OCI-LY1 (cell line): ENCODE measurements at regions not wholly inside any gene's neighbourhood (a gene's known extent, or its start where the extent isn't known, plus 50 kb on each side); places are given as distances from the start of the nearest gene placed in this dataset.

Experiments used
- CTCF ChIP-seq: fragments of 200-600 bp; sonication (generic), shearing (Covaris generic); IDR thresholded peaks from 2 replicates; pipeline ENCODE4 v1.5.1; 2017; ENCODE audit warnings: mild to moderate bottlenecking, antibody characterized with exemption, low read length, moderate library complexity, mixed read lengths
- EZH2 ChIP-seq: fragments of 200-600 bp; sonication (generic), shearing (Covaris generic); IDR thresholded peaks from 2 replicates; pipeline ENCODE4 v1.8.0; 2017; ENCODE audit warnings: borderline replicate concordance, mixed run types, mild to moderate bottlenecking, antibody characterized with exemption, low read length, moderate library complexity, mixed read lengths

DNA sequence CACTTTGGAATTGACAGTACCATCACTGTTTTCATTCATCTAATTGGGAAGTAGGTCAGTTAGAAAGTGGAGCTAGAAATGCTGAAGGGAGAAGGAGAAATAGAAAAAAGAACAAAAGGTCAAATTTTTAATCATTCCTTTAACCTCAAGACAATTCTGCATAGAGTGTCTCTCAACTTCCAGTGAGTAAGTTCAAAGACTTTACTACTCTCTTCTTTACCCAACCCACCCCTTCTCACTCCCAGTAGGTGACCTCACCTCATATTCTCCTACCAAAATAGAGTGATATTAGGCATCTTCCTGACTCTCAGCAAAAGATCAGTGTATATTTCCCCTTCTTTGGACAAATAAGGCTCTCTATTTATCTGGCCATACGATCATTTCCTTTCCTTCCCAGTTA, 340.0 kb upstream of the JAG1 start:
- TF ChIP-seq CTCF: no peak
- TF ChIP-seq EZH2: no peak
